ENCODE measurements at regions not wholly inside any gene's neighbourhood (a gene's known extent, or its start where the extent isn't known, plus 50 kb on each side); places are given as distances from the start of the nearest gene placed in this dataset.

- Histone ChIP-seq H3K9me3 (no peaks in the 10 kb centered on the region), H3K36me3 (no peaks in the 10 kb centered on the region), H3K27me3 (no peaks in the 10 kb centered on the region), H3K27ac (no peak overlapping the region), H3K4me3 (no peak overlapping the region), H3K4me1 (no peaks in the 10 kb centered on the region)
- no peak for DNase-seq
- TF ChIP-seq POLR2A (IDR thresholded peaks at IDR 0.05) (no peak), CTCF (IDR thresholded peaks at IDR 0.05) (no peak)
Measured at GRCh38 chr10:2300231-2300630, 562.9 kb upstream of the ADARB2 start.

GRCh38 chr10:2296179-2296891 is 559.0 kb upstream of the ADARB2 start:
- DNase-seq: no peak
- H3K9me3 ChIP-seq: no peaks in the 10 kb centered on the region
- no peaks in the 10 kb centered on the region for H3K4me1 ChIP-seq
- no peaks in the 10 kb centered on the region for H3K36me3 ChIP-seq
- no peak overlapping the region for H3K4me3 ChIP-seq
- H3K27me3 ChIP-seq: no peaks in the 10 kb centered on the region
- H3K27ac ChIP-seq: no peak overlapping the region
- TF ChIP-seq POLR2A (IDR thresholded peaks at IDR 0.05) (no peak), CTCF (IDR thresholded peaks at IDR 0.05) (no peak)

- no peaks in the 10 kb centered on the region for H3K9me3 ChIP-seq
- H3K4me3 ChIP-seq: no peak overlapping the region
- TF ChIP-seq CTCF (IDR thresholded peaks at IDR 0.05) (no peak), POLR2A (IDR thresholded peaks at IDR 0.05) (no peak)
- H3K4me1 ChIP-seq: no peaks in the 10 kb centered on the region
- H3K36me3 ChIP-seq: no peaks in the 10 kb centered on the region
- H3K27ac ChIP-seq: no peak overlapping the region
- H3K27me3 ChIP-seq: no peaks in the 10 kb centered on the region
- no peak for DNase-seq
Measured at GRCh38 chr10:2294739-2295138, 557.4 kb upstream of the ADARB2 start.

GRCh38 chr10:2284071-2284470 is 546.7 kb upstream of the ADARB2 start:
- no peak overlapping the region for H3K27ac ChIP-seq
- H3K9me3 ChIP-seq: no peaks in the 10 kb centered on the region
- H3K27me3 ChIP-seq: no peaks in the 10 kb centered on the region
- H3K4me1 ChIP-seq: no peaks in the 10 kb centered on the region
- no peak overlapping the region for H3K4me3 ChIP-seq
- H3K36me3 ChIP-seq: no peaks in the 10 kb centered on the region
- DNase-seq: no peak
- no peak for TF ChIP-seq CTCF (IDR thresholded peaks at IDR 0.05)
- TF ChIP-seq POLR2A (IDR thresholded peaks at IDR 0.05): no peak

- no peaks in the 10 kb centered on the region for H3K27me3 ChIP-seq
- H3K27ac ChIP-seq: no peak overlapping the region
- no peak overlapping the region for H3K4me3 ChIP-seq
- no peak for DNase-seq
- no peaks in the 10 kb centered on the region for H3K4me1 ChIP-seq
- H3K9me3 ChIP-seq: no peaks in the 10 kb centered on the region
- no peak for TF ChIP-seq POLR2A (IDR thresholded peaks at IDR 0.05)
- TF ChIP-seq CTCF (IDR thresholded peaks at IDR 0.05): no peak
- no peaks in the 10 kb centered on the region for H3K36me3 ChIP-seq
Measured at GRCh38 chr10:2282202-2282601, 544.9 kb upstream of the ADARB2 start.
